ENCODE measurements at regions not wholly inside any gene's neighbourhood (a gene's known extent, or its start where the extent isn't known, plus 50 kb on each side); places are given as distances from the start of the nearest gene placed in this dataset.

GRCh38 chr3:163562625-163563024 lies 1515.7 kb downstream of the SI start:
- H3K4me3 ChIP-seq: no peak overlapping the region
- TF ChIP-seq POLR2A (IDR thresholded peaks at IDR 0.05) (no peak), CTCF (IDR thresholded peaks at IDR 0.05) (no peak)
- WGBS, 2 donors: 22 to 38% methylated on average over 2 of the region's 2 CpGs
- H3K27ac ChIP-seq: no peak overlapping the region
- intact Hi-C loops (cut with DNase I): no loop called here
- no peaks in the 10 kb centered on the region for H3K36me3 ChIP-seq (replicated peaks in 1 of 2; ENCODE audit: insufficient read depth in 1 of 2, low read depth in 2 of 2)
- no peak for ATAC-seq
- no peaks in the 10 kb centered on the region for H3K4me1 ChIP-seq
- no peaks in the 10 kb centered on the region for H3K27me3 ChIP-seq
- H3K9me3 ChIP-seq: peaks cover 0 to 6% (median 0%) of the 10 kb centered on the region in 3 donors
- no peak for DNase-seq

DNA sequence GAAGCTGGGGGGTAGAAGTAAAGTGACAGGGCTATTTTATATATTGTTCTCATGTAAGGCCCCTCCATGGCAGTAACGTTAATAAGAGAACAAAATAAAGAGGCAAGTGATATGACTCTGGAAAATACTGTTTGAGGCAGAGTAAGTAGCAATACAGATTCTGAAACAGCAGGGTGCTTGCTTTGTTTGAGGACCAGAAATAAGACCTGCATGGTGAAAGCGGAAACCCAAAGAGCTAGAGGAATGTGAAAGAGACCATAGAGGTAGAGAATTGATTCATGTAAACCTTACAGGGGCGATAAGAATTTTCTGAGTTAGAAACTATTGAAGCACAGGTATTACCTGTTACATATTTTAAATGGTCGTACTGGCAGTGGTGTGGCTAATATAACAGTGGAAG lies 1517.1 kb downstream of the SI start:
- no peaks in the 10 kb centered on the region for H3K4me1 ChIP-seq
- ATAC-seq: no peak
- no peak overlapping the region for H3K27ac ChIP-seq
- 59 to 61% methylated on average over 4 of the region's 4 CpGs for WGBS, 2 donors
- DNase-seq: no peak
- no peaks in the 10 kb centered on the region for H3K27me3 ChIP-seq
- H3K36me3 ChIP-seq (replicated peaks in 1 of 2; ENCODE audit: insufficient read depth in 1 of 2, low read depth in 2 of 2): no peaks in the 10 kb centered on the region
- intact Hi-C loops (cut with DNase I): no loop called here
- TF ChIP-seq POLR2A (IDR thresholded peaks at IDR 0.05): no peak
- TF ChIP-seq CTCF (IDR thresholded peaks at IDR 0.05): no peak
- H3K9me3 ChIP-seq: peaks cover 0 to 6% (median 0%) of the 10 kb centered on the region in 3 donors
- H3K4me3 ChIP-seq: no peak overlapping the region

GRCh38 chr3:163560459-163560858 lies 1517.8 kb downstream of the SI start:
- no peak for ATAC-seq
- TF ChIP-seq CTCF (IDR thresholded peaks at IDR 0.05) (no peak), POLR2A (IDR thresholded peaks at IDR 0.05) (no peak)
- no peak for DNase-seq
- H3K9me3 ChIP-seq: peaks cover 0 to 6% (median 0%) of the 10 kb centered on the region in 3 donors
- H3K27me3 ChIP-seq: no peaks in the 10 kb centered on the region
- WGBS, 2 donors: 62 to 67% methylated on average over 2 of the region's 2 CpGs
- H3K36me3 ChIP-seq (replicated peaks in 1 of 2; ENCODE audit: insufficient read depth in 1 of 2, low read depth in 2 of 2): no peaks in the 10 kb centered on the region
- no peaks in the 10 kb centered on the region for H3K4me1 ChIP-seq
- no peak overlapping the region for H3K4me3 ChIP-seq
- intact Hi-C loops (cut with DNase I): no loop called here
- H3K27ac ChIP-seq: no peak overlapping the region

DNA sequence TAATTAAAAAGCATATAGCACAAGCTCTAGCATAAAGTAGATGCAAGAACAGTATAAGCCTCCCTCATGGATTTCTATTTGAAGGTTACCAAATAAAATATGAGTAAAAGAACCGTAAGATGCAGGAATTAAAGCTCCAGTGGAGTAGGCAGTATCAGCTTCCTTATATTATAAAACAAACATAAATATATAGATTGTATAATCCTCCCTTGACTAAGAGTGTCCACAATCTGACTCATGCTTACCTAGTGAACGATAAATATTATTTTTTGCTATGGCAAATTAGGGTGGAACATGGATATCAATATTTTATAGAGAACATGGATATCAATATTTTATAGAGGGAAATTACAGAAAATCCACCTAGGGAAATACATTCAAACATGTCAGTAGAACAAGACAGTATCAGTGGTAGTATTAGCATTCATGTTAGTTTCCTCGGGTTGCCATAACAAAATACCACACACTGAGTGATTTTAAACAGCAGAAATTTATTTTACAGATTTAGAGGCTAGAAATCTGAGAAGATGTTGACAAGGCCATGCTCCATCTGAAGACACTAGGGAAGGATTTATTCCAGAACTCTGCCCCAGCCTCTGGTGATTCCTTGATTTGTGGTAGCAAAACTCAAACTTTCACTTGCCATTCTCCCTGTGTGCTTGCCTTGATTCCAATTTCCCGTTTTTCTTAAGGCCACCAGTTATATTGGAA lies 1521.3 kb downstream of the SI start:
- DNase-seq: no peak

More for the DNA sequence above, 1521.3 kb downstream of the SI start:
- 59 to 68% methylated on average over 4 of the region's 4 CpGs for WGBS, 2 donors
- intact Hi-C loops (cut with DNase I): no loop called here
- no peaks in the 10 kb centered on the region for H3K9me3 ChIP-seq
- no peak overlapping the region for H3K4me3 ChIP-seq
- no peaks in the 10 kb centered on the region for H3K27me3 ChIP-seq
- TF ChIP-seq POLR2A (IDR thresholded peaks at IDR 0.05) (no peak), CTCF (IDR thresholded peaks at IDR 0.05) (no peak)
- no peak overlapping the region for H3K27ac ChIP-seq
- ATAC-seq: no peak
- H3K36me3 ChIP-seq (replicated peaks in 1 of 2; ENCODE audit: insufficient read depth in 1 of 2, low read depth in 2 of 2): no peaks in the 10 kb centered on the region
- no peaks in the 10 kb centered on the region for H3K4me1 ChIP-seq
